Small intestine (tissue), 7 donors: ENCODE measurements at regions not wholly inside any gene's neighbourhood (a gene's known extent, or its start where the extent isn't known, plus 50 kb on each side); places are given as distances from the start of the nearest gene placed in this dataset.
"Not testable (repeated sequence)": the region's sequence is repeated elsewhere in the genome, so short reads cannot be mapped to it uniquely, and the experiment has no call there.

Experiments used
- DNase-seq, 2 donors: peaks; one replicate each; pipeline versions ENCODE4 v3.0.0 to v3.0.0-alpha.2; 2013
- FAIRE-seq: peaks from 2 replicates; lab custom pipeline; 2012; peaks lifted over from hg19 to GRCh38; lab: Jason Lieb, UNC
- H3K27ac ChIP-seq, 3 donors: one replicate each; pipeline ENCODE4 v1.5.1; 2013; ENCODE audit warnings: low read length in 2 of 3, mild to moderate bottlenecking in 2 of 3, control low read depth in 1 of 3, inconsistent platforms in 1 of 3, low read depth in 1 of 3, moderate library complexity in 1 of 3
- H3K27me3 ChIP-seq, 3 donors: one replicate each; pipeline ENCODE4 v1.6.1; 2013; ENCODE audit warnings: low read length in 3 of 3, inconsistent platforms in 1 of 3; ENCODE audit not compliant: control insufficient read depth in 3 of 3, insufficient read depth in 3 of 3
- H3K36me3 ChIP-seq, 3 donors: one replicate each; pipeline ENCODE4 v1.6.1; 2013; ENCODE audit warnings: low read length in 3 of 3, inconsistent platforms in 1 of 3, low read depth in 1 of 3, mild to moderate bottlenecking in 1 of 3, moderate library complexity in 1 of 3; ENCODE audit not compliant: control insufficient read depth in 3 of 3, insufficient read depth in 2 of 3
- H3K4me1 ChIP-seq, 3 donors: one replicate each; pipeline ENCODE4 v1.6.1; 2013; ENCODE audit warnings: low read length in 2 of 3, inconsistent platforms in 1 of 3, low read depth in 1 of 3, mild to moderate bottlenecking in 1 of 3, moderate library complexity in 1 of 3; ENCODE audit not compliant: control insufficient read depth in 3 of 3, insufficient read depth in 2 of 3
- H3K4me3 ChIP-seq, 3 donors: one replicate each; pipeline ENCODE4 v1.5.1; 2013; ENCODE audit warnings: low read length in 3 of 3, control low read depth in 1 of 3, inconsistent platforms in 1 of 3, low read depth in 1 of 3, mild to moderate bottlenecking in 1 of 3, moderate library complexity in 1 of 3
- H3K9me3 ChIP-seq, 2 donors: one replicate each; pipeline ENCODE4 v1.6.1; 2013; ENCODE audit warnings: low read depth in 1 of 2, low read length in 1 of 2; ENCODE audit not compliant: control insufficient read depth in 2 of 2, insufficient read depth in 1 of 2
- WGBS, 3 donors: extraction: QIAGEN DNeasy Blood & Tissue Kit; methylation state at CpG; one replicate each; pipeline ENCODE4 v1.1.7; 2013; 5-methylcytosine and 5-hydroxymethylcytosine counted together
- donor health status: healthy with polysubstance abuse.
- donor health status: control.
- donor health status: control.
- donor health status: Bipolar disorder and iron deficiency.
- donor health status: healthy.

DNA sequence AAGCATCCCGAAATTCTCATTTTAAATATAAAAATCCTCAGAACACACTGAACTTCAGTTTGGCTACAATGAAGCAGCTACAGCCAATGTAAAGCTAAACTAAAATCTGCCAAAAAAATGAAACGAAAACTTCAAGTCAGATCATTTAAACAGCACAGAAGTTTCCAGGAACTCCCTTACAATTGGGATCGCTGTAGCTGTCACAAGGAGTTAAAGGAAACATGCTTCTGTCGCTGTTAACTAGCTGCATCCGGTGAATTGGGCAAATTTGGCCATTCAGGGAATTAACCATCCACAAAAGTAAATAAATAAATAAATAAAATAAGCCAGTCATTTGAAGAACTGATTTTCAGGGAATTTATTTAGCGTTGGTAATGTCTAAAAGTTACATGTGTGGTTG lies 77.0 kb upstream of the PEG3 start:
- no peak overlapping the region for H3K27ac ChIP-seq
- WGBS, 3 donors: 53 to 82% (median 67%) methylated on average over 6 of the region's 6 CpGs
- no peaks in the 10 kb centered on the region for H3K4me1 ChIP-seq
- no peaks in the 10 kb centered on the region for H3K36me3 ChIP-seq
- no peak overlapping the region for H3K4me3 ChIP-seq
- no peak for DNase-seq
- FAIRE-seq: no peak
- no peaks in the 10 kb centered on the region for H3K27me3 ChIP-seq
- peaks cover 0 to 2% of the 10 kb centered on the region in 2 donors for H3K9me3 ChIP-seq

DNA sequence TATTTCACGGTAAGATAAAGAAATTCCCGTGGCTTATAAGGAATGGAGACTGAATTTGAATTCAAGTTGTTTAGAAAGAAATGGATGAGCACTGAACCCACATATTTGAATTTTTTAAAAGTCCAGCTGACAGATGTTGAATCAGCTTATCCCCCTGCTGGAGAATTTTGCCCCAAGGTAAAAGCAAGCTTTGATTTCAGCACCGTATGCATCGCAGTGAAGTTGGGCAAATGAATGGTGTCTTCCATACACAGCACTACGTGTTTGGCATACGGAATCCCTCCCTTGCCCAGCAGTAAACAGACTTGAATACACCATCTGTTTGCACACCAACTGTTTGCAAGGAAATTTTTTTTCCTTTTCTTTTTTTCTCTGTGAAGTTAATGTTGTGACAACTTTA lies 77.5 kb upstream of the PEG3 start:
- DNase-seq (no peak), FAIRE-seq (no peak)
- H3K4me3 ChIP-seq: no peak overlapping the region
- no peaks in the 10 kb centered on the region for H3K4me1 ChIP-seq
- WGBS, 3 donors: 52 to 60% (median 56%) methylated on average over 6 of the region's 6 CpGs
- H3K27me3 ChIP-seq: no peaks in the 10 kb centered on the region
- peaks cover 0 to 2% of the 10 kb centered on the region in 2 donors for H3K9me3 ChIP-seq
- no peak overlapping the region for H3K27ac ChIP-seq
- no peaks in the 10 kb centered on the region for H3K36me3 ChIP-seq

DNA sequence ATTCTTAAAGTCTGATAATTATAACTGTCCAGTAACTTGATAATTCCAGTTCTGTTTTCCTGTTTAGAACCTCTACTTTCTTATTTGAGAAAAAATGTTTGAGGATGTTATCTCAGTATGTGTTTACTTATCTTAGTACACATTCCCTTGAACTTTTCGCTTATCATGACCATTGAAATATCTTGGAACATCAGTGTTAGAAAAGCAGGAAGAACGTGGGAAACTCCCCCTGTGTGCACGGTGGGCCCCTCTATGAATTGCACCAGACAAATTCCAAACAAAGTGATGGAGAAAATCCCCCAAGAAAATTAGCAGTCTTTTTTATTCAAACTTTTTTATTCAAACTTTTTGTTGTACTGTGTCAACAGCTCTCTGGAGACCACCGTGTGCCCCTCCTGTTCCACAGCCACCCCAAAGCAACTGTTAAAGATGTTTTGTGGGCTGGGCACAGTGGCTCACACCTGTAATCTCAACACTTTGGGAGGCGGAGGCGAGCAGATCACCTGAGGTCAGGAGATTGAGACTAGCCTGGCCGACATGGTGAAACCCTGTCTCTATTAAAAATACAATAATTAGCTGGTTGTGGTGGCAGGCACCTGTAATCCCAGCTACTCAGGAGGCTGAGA lies 78.3 kb upstream of the PEG3 start:
- no peak overlapping the region for H3K4me3 ChIP-seq
- DNase-seq (no peak), FAIRE-seq (no peak)
- no peaks in the 10 kb centered on the region for H3K4me1 ChIP-seq
- no peaks in the 10 kb centered on the region for H3K36me3 ChIP-seq
- 35 to 51% (median 43%) methylated on average over 7 of the region's 7 CpGs for WGBS, 3 donors
- H3K27me3 ChIP-seq: no peaks in the 10 kb centered on the region
- peaks cover 0 to 2% of the 10 kb centered on the region in 2 donors for H3K9me3 ChIP-seq
- H3K27ac ChIP-seq: no peak overlapping the region

DNA sequence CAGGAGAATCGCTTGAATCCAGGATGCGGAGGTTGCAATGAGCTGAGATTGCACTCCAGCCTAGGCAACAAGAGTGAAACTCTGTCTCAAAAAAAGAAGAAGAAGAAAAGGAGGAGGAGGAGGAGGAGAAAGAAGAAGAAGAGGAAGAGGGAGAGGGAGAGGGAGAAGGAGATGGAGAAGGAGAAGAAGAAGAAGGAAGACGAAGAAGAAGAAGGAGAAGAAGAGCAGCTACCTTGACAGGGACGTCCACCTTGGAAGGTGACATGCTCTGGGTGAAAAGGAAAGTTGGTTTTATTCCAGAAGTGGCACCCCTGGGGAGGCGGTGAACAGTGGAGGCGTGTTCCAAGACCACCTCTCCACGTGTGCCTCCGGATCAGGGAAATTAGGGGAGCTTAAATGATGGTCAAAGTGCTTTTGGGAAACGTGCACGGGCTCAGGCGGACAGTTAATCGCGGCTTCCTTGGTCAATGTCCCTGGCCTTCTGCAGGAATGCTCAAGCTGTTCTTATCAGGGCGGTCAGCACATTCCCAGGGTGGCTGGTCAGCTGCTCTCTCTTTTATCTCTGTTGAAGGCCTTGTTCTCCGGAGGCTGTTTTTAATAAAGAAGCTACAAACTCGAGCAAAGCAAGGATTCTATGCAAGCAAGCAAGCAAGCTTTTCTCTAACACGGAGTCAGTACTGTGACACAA lies 78.9 kb upstream of the PEG3 start:
- no peaks in the 10 kb centered on the region for H3K4me1 ChIP-seq
- H3K27ac ChIP-seq: no peak overlapping the region
- 71 to 74% (median 74%) methylated on average over 16 to 17 of the region's 17 CpGs for WGBS, 3 donors
- no peak overlapping the region for H3K4me3 ChIP-seq
- peaks cover 0 to 2% of the 10 kb centered on the region in 2 donors for H3K9me3 ChIP-seq
- DNase-seq (no peak), FAIRE-seq (no peak)
- H3K36me3 ChIP-seq: no peaks in the 10 kb centered on the region
- no peaks in the 10 kb centered on the region for H3K27me3 ChIP-seq

DNA sequence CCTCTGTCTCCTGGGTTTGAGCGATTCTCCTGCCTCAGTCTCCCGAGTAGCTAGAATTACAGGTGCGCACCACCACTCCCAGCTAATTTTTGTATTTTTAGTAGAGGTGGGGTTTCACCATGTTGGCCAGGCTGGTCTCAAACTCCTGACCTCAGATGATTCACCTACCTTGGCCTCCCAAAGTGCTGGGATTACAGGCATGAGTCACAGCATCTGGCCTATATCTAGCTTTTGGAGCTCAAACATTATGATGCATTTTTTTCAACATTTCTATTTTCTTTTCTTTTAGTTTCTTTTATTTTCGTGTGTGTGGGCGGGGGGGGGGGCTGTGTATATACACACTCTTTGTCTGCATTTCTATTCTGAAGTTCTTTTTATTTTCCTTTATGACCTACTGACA lies 85.6 kb upstream of the PEG3 start:
- H3K9me3 ChIP-seq, H3K36me3 ChIP-seq, H3K27ac ChIP-seq, H3K4me3 ChIP-seq, H3K27me3 ChIP-seq, DNase-seq, H3K4me1 ChIP-seq, FAIRE-seq: not testable (repeated sequence)
- 86 to 91% (median 86%) methylated on average over 5 of the region's 5 CpGs for WGBS, 3 donors

DNA sequence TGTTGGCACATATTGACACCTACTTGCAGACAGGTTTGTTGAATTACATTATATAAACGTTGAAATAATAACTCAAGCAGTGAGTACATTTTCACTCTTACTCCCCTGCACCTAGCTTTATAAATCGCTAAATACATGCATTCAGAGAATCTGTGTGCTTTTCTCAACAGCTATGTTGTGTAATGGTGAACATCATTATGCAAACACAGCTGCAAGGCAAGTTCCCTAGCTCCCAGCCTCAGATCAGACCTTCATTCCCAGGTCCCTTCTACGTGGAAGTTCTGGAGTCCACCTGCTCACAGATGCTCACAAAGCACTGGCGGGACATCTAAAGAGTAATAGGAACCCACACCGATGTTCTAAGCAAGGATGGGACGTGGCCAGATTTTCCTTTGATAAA lies 86.8 kb upstream of the PEG3 start:
- H3K4me1 ChIP-seq: no peaks in the 10 kb centered on the region
- DNase-seq (no peak), FAIRE-seq (no peak)
- no peak overlapping the region for H3K27ac ChIP-seq
- 72 to 81% (median 73%) methylated on average over 6 of the region's 6 CpGs for WGBS, 3 donors
- H3K9me3 ChIP-seq: no peaks in the 10 kb centered on the region
- H3K4me3 ChIP-seq: no peak overlapping the region
- H3K27me3 ChIP-seq: no peaks in the 10 kb centered on the region
- no peaks in the 10 kb centered on the region for H3K36me3 ChIP-seq

DNA sequence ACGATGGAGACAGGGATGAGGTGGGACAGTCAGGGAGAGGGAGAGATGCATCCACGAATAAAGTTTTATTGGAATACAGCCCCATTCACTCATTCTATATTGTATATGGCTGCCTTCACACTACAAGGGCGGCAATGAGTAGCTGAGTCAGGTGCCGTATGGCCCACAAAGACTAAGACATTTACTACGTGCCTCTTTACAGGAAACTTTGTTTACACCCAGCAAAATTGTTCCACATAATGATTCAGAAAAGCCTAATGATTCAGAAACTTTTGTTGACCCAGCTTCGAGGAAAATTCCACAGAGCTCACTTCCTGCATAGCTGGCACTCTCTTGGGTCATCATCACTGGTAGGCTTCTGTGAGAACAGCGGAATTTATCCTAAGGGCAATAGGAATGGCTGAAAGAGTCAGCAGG lies 87.3 kb upstream of the PEG3 start:
- H3K4me1 ChIP-seq: no peaks in the 10 kb centered on the region
- no peak for FAIRE-seq
- H3K4me3 ChIP-seq: no peak overlapping the region
- H3K36me3 ChIP-seq: no peaks in the 10 kb centered on the region
- H3K27ac ChIP-seq: no peak overlapping the region
- no peaks in the 10 kb centered on the region for H3K27me3 ChIP-seq
- WGBS, 3 donors: 78 to 79% (median 78%) methylated on average over 7 of the region's 7 CpGs
- DNase-seq: no peak
- no peaks in the 10 kb centered on the region for H3K9me3 ChIP-seq

DNA sequence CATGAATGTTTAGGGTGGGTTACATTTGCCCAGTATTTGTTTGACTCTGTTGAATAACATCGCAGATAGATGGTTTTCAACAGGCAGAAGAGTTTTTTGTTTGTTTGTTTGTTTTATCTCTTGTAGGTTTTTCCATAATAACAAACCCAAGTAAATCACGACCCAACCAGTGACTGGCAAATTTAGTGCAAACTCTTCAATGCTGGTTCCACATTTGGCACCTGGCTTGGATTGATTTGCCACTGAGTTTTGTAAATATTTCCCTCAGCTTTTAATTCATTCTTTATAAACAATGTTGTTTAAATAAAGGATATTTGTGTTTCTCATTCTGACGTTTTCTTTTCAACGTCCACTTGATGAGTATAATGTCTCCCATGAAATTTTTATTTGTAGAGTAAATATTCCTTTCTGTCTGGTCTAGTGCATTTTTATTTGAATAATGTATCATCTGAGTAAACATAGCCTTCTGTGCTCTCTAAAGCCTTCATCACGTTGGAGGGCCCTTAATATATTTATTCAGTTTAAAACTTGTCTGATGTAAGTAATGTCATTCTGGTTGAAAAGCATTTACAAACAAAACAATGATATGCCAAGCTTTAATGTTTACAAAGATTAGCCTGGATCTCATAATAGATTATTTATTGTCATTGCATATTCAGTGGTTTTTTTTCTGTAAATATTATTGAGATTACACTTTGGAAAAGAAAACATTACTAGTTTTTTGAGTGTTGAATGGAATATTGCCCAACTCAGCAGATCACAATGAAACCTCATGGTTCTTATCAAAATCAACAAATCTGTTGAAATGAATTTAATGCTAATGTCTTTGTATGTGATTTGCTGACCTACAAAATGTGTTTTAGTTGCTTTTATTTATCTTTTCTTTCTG lies 90.4 kb upstream of the PEG3 start:
- Histone ChIP-seq H3K27ac (no peak overlapping the region), H3K4me3 (no peak overlapping the region), H3K36me3 (no peaks in the 10 kb centered on the region), H3K27me3 (no peaks in the 10 kb centered on the region), H3K4me1 (no peaks in the 10 kb centered on the region), H3K9me3 (no peaks in the 10 kb centered on the region)
- DNase-seq (no peak), FAIRE-seq (no peak)
- 32 to 40% (median 37%) methylated on average over 5 of the region's 5 CpGs for WGBS, 3 donors
